ENCODE measurements at regions not wholly inside any gene's neighbourhood (a gene's known extent, or its start where the extent isn't known, plus 50 kb on each side); places are given as distances from the start of the nearest gene placed in this dataset.

DNA sequence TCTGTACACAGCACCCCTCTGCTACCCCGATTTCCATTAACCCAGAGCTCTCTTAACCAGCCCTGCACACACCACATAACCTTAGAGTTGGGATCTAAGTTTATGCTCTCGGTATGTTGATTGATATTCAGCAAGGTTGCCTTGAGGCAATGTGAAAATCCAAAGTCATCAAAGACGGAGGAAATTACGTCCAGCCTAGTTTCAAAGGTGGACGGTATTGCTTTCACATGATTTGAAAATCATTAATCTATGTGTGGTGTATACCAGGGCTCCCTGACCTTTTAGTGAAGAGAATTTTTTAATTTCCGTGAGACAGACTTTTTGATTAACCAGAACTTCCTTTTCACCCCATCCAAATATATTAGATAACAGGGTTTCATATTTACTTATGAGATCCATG lies 272.5 kb upstream of the LCORL start:
- Histone ChIP-seq H3K4ac (ENCODE audit: low read depth, low read length) (no peak overlapping the region), H4K8ac (replicated peaks; ENCODE audit: insufficient read length, low read depth, low read length) (no peak overlapping the region), H2BK5ac (ENCODE audit: insufficient read length, low read length) (no peak overlapping the region), H3K4me1 (ENCODE audit: insufficient read depth, low read length) (no peaks in the 10 kb centered on the region), H3K27me3 (ENCODE audit: insufficient read depth, low read length) (no peaks in the 10 kb centered on the region), H3K23me2 (ENCODE audit: insufficient read length, low read depth, low read length, poor library complexity, severe bottlenecking) (no peaks in the 10 kb centered on the region), H2BK15ac (ENCODE audit: low read depth, low read length) (no peak overlapping the region), H2BK120ac (ENCODE audit: low read depth, low read length, poor library complexity, severe bottlenecking) (no peak overlapping the region), H4K91ac (ENCODE audit: insufficient read length, low read depth, low read length) (no peak overlapping the region), H3K27ac (ENCODE audit: insufficient read length, low read depth, low read length) (no peak overlapping the region), H2BK20ac (ENCODE audit: low read depth, low read length, poor library complexity, severe bottlenecking) (no peak overlapping the region), H3K4me2 (ENCODE audit: insufficient read depth, insufficient read length, low read length) (no peak overlapping the region), H4K20me1 (ENCODE audit: control insufficient read depth, insufficient read depth, insufficient read length) (no peaks in the 10 kb centered on the region), H3K9ac (ENCODE audit: extremely low read depth, insufficient read length, low read length) (no peak overlapping the region), H3K9me3 (ENCODE audit: control insufficient read depth, low read depth, low read length) (no peaks in the 10 kb centered on the region), H3K18ac (ENCODE audit: insufficient read length, low read depth, low read length) (no peak overlapping the region), H3K23ac (ENCODE audit: insufficient read length, low read depth, low read length) (no peak overlapping the region), H4K5ac (ENCODE audit: insufficient read length, low read depth, low read length) (no peak overlapping the region), H2BK12ac (ENCODE audit: insufficient read length, low read depth, low read length) (no peak overlapping the region), H2AFZ (ENCODE audit: low read length) (no peak overlapping the region), H3K79me2 (ENCODE audit: insufficient read depth, low read length) (no peaks in the 10 kb centered on the region), H3T11ph (ENCODE audit: low read length) (no peak overlapping the region), H3K79me1 (ENCODE audit: insufficient read depth, low read depth, low read length, poor library complexity, severe bottlenecking) (no peaks in the 10 kb centered on the region), H3K14ac (ENCODE audit: insufficient read depth, low read length) (no peak overlapping the region), H2AK5ac (ENCODE audit: insufficient read length, low read length) (no peak overlapping the region), H3K56ac (ENCODE audit: insufficient read length, low read depth, low read length) (no peak overlapping the region)
- Mint-ChIP-seq H3K27ac (no peak overlapping the region), H3K36me3 (ENCODE audit: insufficient read depth in 1 of 3, low read depth in 3 of 3) (no peaks in the 10 kb centered on the region), H3K27me3 (ENCODE audit: low read depth) (no peaks in the 10 kb centered on the region; the same call in 1 of the 2 replicates), H3K9me3 (no peaks in the 10 kb centered on the region), H3K4me3 (no peak overlapping the region), H3K4me1 (peaks cover 8 to 12% of the 10 kb centered on the region in 2 experiments)
- TF ChIP-seq CTCF (conservative IDR thresholded peaks at IDR 0.05): no peak
- WGBS (ENCODE audit: extremely low coverage, insufficient read length, low lambda C conversion rate): no CpG with 5 or more reads among the region's 6 CpGs
- DNase-seq: no peak
